DND-41 (cell line): ENCODE measurements at regions not wholly inside any gene's neighbourhood (a gene's known extent, or its start where the extent isn't known, plus 50 kb on each side); places are given as distances from the start of the nearest gene placed in this dataset.
"Not testable (repeated sequence)": the region's sequence is repeated elsewhere in the genome, so short reads cannot be mapped to it uniquely, and the experiment has no call there.

Experiments used
- ATAC-seq: fragments of 200-7000 bp; cut with Tn5 transposase; 3 replicates; pipeline ENCODE4 v1.9.1; 2021; ENCODE audit warnings: low read depth; ENCODE audit not compliant: insufficient read depth
- DNase-seq: peaks from one replicate; pipeline ENCODE4 v3.0.0-alpha.2; 2020
- H2AFZ ChIP-seq: 2 replicates; pipeline ENCODE4 v1.6.0; 2012; ENCODE audit warnings: low read depth, low read length
- H3K27ac ChIP-seq: 2 replicates; pipeline ENCODE4 v1.5.1; 2012; ENCODE audit warnings: low read length, inconsistent platforms
- H3K27me3 ChIP-seq: fragments of 200-600 bp; sonication (generic); 2 replicates; pipeline ENCODE4 v1.6.0; 2012; ENCODE audit warnings: low read length, mild to moderate bottlenecking, inconsistent platforms; ENCODE audit not compliant: insufficient read depth, poor library complexity
- H3K36me3 ChIP-seq: 2 replicates; pipeline ENCODE4 v1.5.1; 2012; ENCODE audit warnings: low read length, inconsistent platforms; ENCODE audit not compliant: insufficient read depth
- H3K4me1 ChIP-seq: 2 replicates; pipeline ENCODE4 v1.5.1; 2012; ENCODE audit warnings: mild to moderate bottlenecking, low read length; ENCODE audit not compliant: insufficient read depth
- H3K4me2 ChIP-seq: 2 replicates; pipeline ENCODE4 v1.6.0; 2012; ENCODE audit warnings: mild to moderate bottlenecking, moderate library complexity, low read length, inconsistent platforms; ENCODE audit not compliant: insufficient read depth
- H3K4me3 ChIP-seq, 2 experiments: fragments of 200-600 bp in 1 of 2; shearing (Covaris generic) in 1 of 2; 2 replicates each; pipeline ENCODE4 v1.5.1; 2012 to 2016; ENCODE audit warnings: inconsistent platforms in 2 of 2, low read length in 2 of 2, mild to moderate bottlenecking in 2 of 2, low read depth in 1 of 2, moderate library complexity in 1 of 2
- H3K79me2 ChIP-seq: 2 replicates; pipeline ENCODE4 v1.6.0; 2012; ENCODE audit warnings: low read length, inconsistent platforms; ENCODE audit not compliant: insufficient read depth
- H3K9ac ChIP-seq: 2 replicates; pipeline ENCODE4 v1.6.0; 2012; ENCODE audit warnings: low read depth, mild to moderate bottlenecking, inconsistent platforms, low read length, moderate library complexity
- H3K9me3 ChIP-seq: 2 replicates; pipeline ENCODE4 v1.5.1; 2012; ENCODE audit warnings: low read length, moderate library complexity, mild to moderate bottlenecking, inconsistent platforms; ENCODE audit not compliant: insufficient read depth, severe bottlenecking
- H4K20me1 ChIP-seq: 2 replicates; pipeline ENCODE4 v1.6.0; 2012; ENCODE audit warnings: low read length; ENCODE audit not compliant: insufficient read depth
- CTCF ChIP-seq: IDR thresholded peaks from 2 replicates; pipeline ENCODE4 v1.5.1; 2012; ENCODE audit warnings: borderline replicate concordance, low read length, moderate library complexity, mild to moderate bottlenecking; ENCODE audit not compliant: poor library complexity, severe bottlenecking; ENCODE audit errors: extremely low read depth
- EZH2 ChIP-seq: IDR thresholded peaks from 3 replicates; pipeline ENCODE4 v1.6.1; 2012; ENCODE audit warnings: borderline replicate concordance, low read depth, mild to moderate bottlenecking, moderate library complexity, low read length, inconsistent platforms; ENCODE audit not compliant: severe bottlenecking

GRCh38 chr1:174105086-174105485 lies 54.2 kb upstream of the RABGAP1L start:
- no peaks in the 10 kb centered on the region for H4K20me1 ChIP-seq
- ATAC-seq = no peak
- H3K4me3 ChIP-seq = no peak overlapping the region
- DNase-seq = no peak
- no peaks in the 10 kb centered on the region for H3K4me1 ChIP-seq
- no peaks in the 10 kb centered on the region for H3K79me2 ChIP-seq
- H2AFZ ChIP-seq = no peak overlapping the region
- H3K4me2 ChIP-seq = no peak overlapping the region
- no peak overlapping the region for H3K9ac ChIP-seq
- H3K27ac ChIP-seq = no peak overlapping the region
- no peaks in the 10 kb centered on the region for H3K27me3 ChIP-seq
- H3K9me3 ChIP-seq = no peaks in the 10 kb centered on the region
- TF ChIP-seq CTCF (no peak), EZH2 (no peak)
- H3K36me3 ChIP-seq = no peaks in the 10 kb centered on the region

- H3K27ac ChIP-seq = no peak overlapping the region
- no peaks in the 10 kb centered on the region for H3K79me2 ChIP-seq
- no peak for TF ChIP-seq EZH2
- TF ChIP-seq CTCF = no peak
- no peak overlapping the region for H3K9ac ChIP-seq
- no peaks in the 10 kb centered on the region for H3K36me3 ChIP-seq
- H3K4me1 ChIP-seq = no peaks in the 10 kb centered on the region
- no peak overlapping the region for H2AFZ ChIP-seq
- ATAC-seq (no peak), DNase-seq (no peak)
- no peak overlapping the region for H3K4me2 ChIP-seq
- H3K4me3 ChIP-seq = no peak overlapping the region
- no peaks in the 10 kb centered on the region for H4K20me1 ChIP-seq
- no peaks in the 10 kb centered on the region for H3K27me3 ChIP-seq
- H3K9me3 ChIP-seq = no peaks in the 10 kb centered on the region
These were observed 55.6 kb upstream of the RABGAP1L start for GRCh38 chr1:174103766-174104165.

GRCh38 chr1:174101976-174102375 lies 57.3 kb upstream of the RABGAP1L start:
- not testable (repeated sequence) for DNase-seq, H3K9me3 ChIP-seq, H3K4me1 ChIP-seq, H3K27ac ChIP-seq, H4K20me1 ChIP-seq, H3K4me2 ChIP-seq, H3K79me2 ChIP-seq, H3K4me3 ChIP-seq, H3K27me3 ChIP-seq, H2AFZ ChIP-seq, H3K9ac ChIP-seq, ATAC-seq, H3K36me3 ChIP-seq

- Histone ChIP-seq H2AFZ (no peak overlapping the region), H3K9me3 (no peaks in the 10 kb centered on the region), H3K9ac (no peak overlapping the region), H3K4me1 (no peaks in the 10 kb centered on the region), H4K20me1 (no peaks in the 10 kb centered on the region), H3K4me3 (no peak overlapping the region), H3K36me3 (no peaks in the 10 kb centered on the region), H3K79me2 (no peaks in the 10 kb centered on the region), H3K27me3 (no peaks in the 10 kb centered on the region), H3K27ac (no peak overlapping the region), H3K4me2 (no peak overlapping the region)
- ATAC-seq (no peak), DNase-seq (no peak)
- TF ChIP-seq CTCF (no peak), EZH2 (no peak)
These were observed 61.9 kb upstream of the RABGAP1L start for GRCh38 chr1:174097426-174097825.

- not testable (repeated sequence) for H3K9ac ChIP-seq, H3K79me2 ChIP-seq, H3K4me1 ChIP-seq, H4K20me1 ChIP-seq, ATAC-seq, H2AFZ ChIP-seq, H3K4me2 ChIP-seq, H3K36me3 ChIP-seq, H3K27ac ChIP-seq, H3K27me3 ChIP-seq, H3K9me3 ChIP-seq, H3K4me3 ChIP-seq, DNase-seq
These were observed 65.5 kb upstream of the RABGAP1L start for GRCh38 chr1:174093789-174094188.
